ENCODE measurements at regions not wholly inside any gene's neighbourhood (a gene's known extent, or its start where the extent isn't known, plus 50 kb on each side); places are given as distances from the start of the nearest gene placed in this dataset.

- H3K4me3 ChIP-seq: no peak overlapping the region
- no peak for DNase-seq (ENCODE audit: low spot score)
- no peak overlapping the region for H3K27ac ChIP-seq
- TF ChIP-seq CTCF (IDR thresholded peaks at IDR 0.05): no peak
Measured at GRCh38 chr7:22629056-22629455, 97.9 kb upstream of the IL6 start.

GRCh38 chr7:22628112-22628511, 98.9 kb upstream of the IL6 start:
- no peak for DNase-seq (ENCODE audit: low spot score)
- H3K27ac ChIP-seq: no peak overlapping the region
- no peak for TF ChIP-seq CTCF (IDR thresholded peaks at IDR 0.05)
- no peak overlapping the region for H3K4me3 ChIP-seq

- no peak overlapping the region for H3K27ac ChIP-seq
- no peak for DNase-seq (ENCODE audit: low spot score)
- TF ChIP-seq CTCF (IDR thresholded peaks at IDR 0.05): no peak
- no peak overlapping the region for H3K4me3 ChIP-seq
Measured at GRCh38 chr7:22627136-22627535, 99.9 kb upstream of the IL6 start.

- Histone ChIP-seq H3K4me3 (no peak overlapping the region), H3K27ac (no peak overlapping the region)
- DNase-seq (ENCODE audit: low spot score): no peak
- TF ChIP-seq CTCF (IDR thresholded peaks at IDR 0.05): no peak
Measured at GRCh38 chr7:22625251-22625650, 101.7 kb upstream of the IL6 start.

- no peak for DNase-seq (ENCODE audit: low spot score)
- no peak for TF ChIP-seq CTCF (IDR thresholded peaks at IDR 0.05)
- Histone ChIP-seq H3K4me3 (no peak overlapping the region), H3K27ac (no peak overlapping the region)
Measured at GRCh38 chr7:22624781-22625180, 102.2 kb upstream of the IL6 start.

- Histone ChIP-seq H3K4me3 (no peak overlapping the region), H3K27ac (no peak overlapping the region)
- no peak for DNase-seq (ENCODE audit: low spot score)
- no peak for TF ChIP-seq CTCF (IDR thresholded peaks at IDR 0.05)
Measured at GRCh38 chr7:22622116-22622785, 104.7 kb upstream of the IL6 start.

GRCh38 chr7:22618528-22618927, 108.5 kb upstream of the IL6 start:
- Histone ChIP-seq H3K27ac (no peak overlapping the region), H3K4me3 (no peak overlapping the region)
- no peak for DNase-seq (ENCODE audit: low spot score)
- TF ChIP-seq CTCF (IDR thresholded peaks at IDR 0.05): no peak

All from coronary artery (tissue), 2 donors.